Endodermal cell (in vitro differentiated cells): ENCODE measurements at regions not wholly inside any gene's neighbourhood (a gene's known extent, or its start where the extent isn't known, plus 50 kb on each side); places are given as distances from the start of the nearest gene placed in this dataset.

ENCODE experiments used
- DNase-seq: peaks from one replicate; pipeline ENCODE4 v3.0.0-alpha.2; 2017
- H3K27ac ChIP-seq: 2 replicates; pipeline ENCODE4 v1.5.1; 2013; ENCODE audit warnings: mild to moderate bottlenecking, low read depth, low read length, moderate library complexity
- H3K27me3 ChIP-seq: 2 replicates; pipeline ENCODE4 v1.6.1; 2013; ENCODE audit warnings: mild to moderate bottlenecking, low read length, moderate library complexity; ENCODE audit not compliant: insufficient read depth, control insufficient read depth, poor library complexity, severe bottlenecking
- H3K36me3 ChIP-seq: 2 replicates; pipeline ENCODE4 v1.7.0; 2013; ENCODE audit warnings: mild to moderate bottlenecking, low read length, moderate library complexity; ENCODE audit not compliant: control insufficient read depth, insufficient read depth
- H3K4me1 ChIP-seq: one replicate; pipeline ENCODE4 v1.7.0; 2013; ENCODE audit warnings: low read length; ENCODE audit not compliant: control insufficient read depth, insufficient read depth
- H3K4me3 ChIP-seq: 2 replicates; pipeline ENCODE4 v1.5.1; 2013; ENCODE audit warnings: mild to moderate bottlenecking, low read length, moderate library complexity
- H3K9ac ChIP-seq: 2 replicates; pipeline ENCODE4 v1.6.1; 2013; ENCODE audit warnings: mild to moderate bottlenecking, low read length, moderate library complexity; ENCODE audit not compliant: poor library complexity, severe bottlenecking; ENCODE audit errors: extremely low read depth
- H3K9me3 ChIP-seq: 2 replicates; pipeline ENCODE4 v1.6.1; 2013; ENCODE audit warnings: mild to moderate bottlenecking, low read length, moderate library complexity; ENCODE audit not compliant: control insufficient read depth
- H3K27ac Mint-ChIP-seq: 2 replicates; pipeline ENCODE4 v1.8.0; 2020; ENCODE audit warnings: mixed read lengths
- H3K27me3 Mint-ChIP-seq: 2 replicates; pipeline ENCODE4 v1.8.0; 2021; ENCODE audit warnings: mild to moderate bottlenecking, mixed read lengths; ENCODE audit not compliant: insufficient read depth
- H3K36me3 Mint-ChIP-seq: 2 replicates; pipeline ENCODE4 v1.8.0; 2020; ENCODE audit warnings: low read depth, mixed read lengths
- H3K4me1 Mint-ChIP-seq: 2 replicates; pipeline ENCODE4 v1.8.0; 2020; ENCODE audit warnings: mixed read lengths
- H3K4me3 Mint-ChIP-seq: 2 replicates; pipeline ENCODE4 v1.8.0; 2020; ENCODE audit warnings: mild to moderate bottlenecking, moderate library complexity, mixed read lengths
- H3K9me3 Mint-ChIP-seq: 2 replicates; pipeline ENCODE4 v1.8.0; 2020; ENCODE audit warnings: mild to moderate bottlenecking, mixed read lengths
- CTCF ChIP-seq: fragments of 200-600 bp; sonication (generic); conservative IDR thresholded peaks from 2 replicates; pipeline ENCODE4 v1.5.0; 2021; ENCODE audit warnings: antibody characterized with exemption, mild to moderate bottlenecking
- WGBS, 2 experiments: methylation state at CpG; one replicate each; pipeline versions ENCODE4 v1.1.5 to v1.1.7; 2013; ENCODE audit warnings: missing lambda C conversion rate in 2 of 2, mixed read lengths in 1 of 2; ENCODE audit not compliant: insufficient coverage in 1 of 2, insufficient read length in 1 of 2; 5-methylcytosine and 5-hydroxymethylcytosine counted together

- Histone ChIP-seq H3K9me3 (no peaks in the 10 kb centered on the region), H3K4me3 (no peak overlapping the region), H3K4me1 (no peaks in the 10 kb centered on the region), H3K9ac (no peak overlapping the region), H3K27me3 (no peaks in the 10 kb centered on the region), H3K27ac (no peak overlapping the region), H3K36me3 (no peaks in the 10 kb centered on the region)
- no peak for DNase-seq
- H3K4me3 Mint-ChIP-seq = no peak overlapping the region
- TF ChIP-seq CTCF = no peak
- WGBS, 2 experiments = 93 to 96% methylated on average over 3 to 4 of the region's 4 CpGs
- no peak overlapping the region for H3K27ac Mint-ChIP-seq
- H3K9me3 Mint-ChIP-seq = no peaks in the 10 kb centered on the region
- H3K36me3 Mint-ChIP-seq = no peaks in the 10 kb centered on the region
- H3K27me3 Mint-ChIP-seq = no peaks in the 10 kb centered on the region
- H3K4me1 Mint-ChIP-seq = no peaks in the 10 kb centered on the region
Measured at GRCh38 chr3:46090161-46090591, 62.9 kb upstream of the XCR1 start.

- H3K27me3 Mint-ChIP-seq = no peaks in the 10 kb centered on the region
- H3K4me3 Mint-ChIP-seq = no peak overlapping the region
Measured at GRCh38 chr3:46089237-46090011, 62.1 kb upstream of the XCR1 start.

GRCh38 chr3:46087871-46088270 is 60.6 kb upstream of the XCR1 start:
- Mint-ChIP-seq H3K36me3 (no peaks in the 10 kb centered on the region), H3K4me1 (no peaks in the 10 kb centered on the region), H3K9me3 (no peaks in the 10 kb centered on the region), H3K27me3 (no peaks in the 10 kb centered on the region), H3K4me3 (no peak overlapping the region), H3K27ac (no peak overlapping the region)
- no peaks in the 10 kb centered on the region for H3K4me1 ChIP-seq
- TF ChIP-seq CTCF = peak; percentile 48
- no peak overlapping the region for H3K9ac ChIP-seq
- 80 to 83% methylated on average over 1 to 2 of the region's 3 CpGs for WGBS, 2 experiments
- no peak overlapping the region for H3K27ac ChIP-seq
- DNase-seq = no peak
- H3K4me3 ChIP-seq = no peak overlapping the region
- H3K27me3 ChIP-seq = no peaks in the 10 kb centered on the region
- no peaks in the 10 kb centered on the region for H3K9me3 ChIP-seq
- no peaks in the 10 kb centered on the region for H3K36me3 ChIP-seq

More at GRCh38 chr3:46089237-46090011, 62.1 kb upstream of the XCR1 start:
- no peak for TF ChIP-seq CTCF
- 94 to 95% methylated on average over 4 of the region's 5 CpGs for WGBS, 2 experiments
- no peaks in the 10 kb centered on the region for H3K9me3 Mint-ChIP-seq
- Histone ChIP-seq H3K27me3 (no peaks in the 10 kb centered on the region), H3K27ac (no peak overlapping the region), H3K9ac (no peak overlapping the region), H3K4me1 (no peaks in the 10 kb centered on the region), H3K36me3 (no peaks in the 10 kb centered on the region), H3K9me3 (no peaks in the 10 kb centered on the region), H3K4me3 (no peak overlapping the region)
- no peaks in the 10 kb centered on the region for H3K36me3 Mint-ChIP-seq
- H3K27ac Mint-ChIP-seq = no peak overlapping the region
- DNase-seq = no peak
- H3K4me1 Mint-ChIP-seq = no peaks in the 10 kb centered on the region
